D721Med (cell line): ENCODE measurements at regions not wholly inside any gene's neighbourhood (a gene's known extent, or its start where the extent isn't known, plus 50 kb on each side); places are given as distances from the start of the nearest gene placed in this dataset.

ENCODE experiments used
- DNase-seq: peaks from one replicate; pipeline ENCODE4 v3.0.0; 2011; ENCODE audit warnings: low spot score; ENCODE audit not compliant: insufficient read length
- FAIRE-seq: peaks from 2 replicates; lab custom pipeline; 2011; peaks lifted over from hg19 to GRCh38; lab: Jason Lieb, UNC
- TF ChIP-seq, protein P1 (sequence below): IDR thresholded peaks from 2 replicates; pipeline ENCODE4 v1.5.1; 2012; ENCODE audit warnings: mild to moderate bottlenecking, control low read depth; ENCODE audit not compliant: insufficient read depth; ENCODE audit errors: missing control alignments

DNA sequence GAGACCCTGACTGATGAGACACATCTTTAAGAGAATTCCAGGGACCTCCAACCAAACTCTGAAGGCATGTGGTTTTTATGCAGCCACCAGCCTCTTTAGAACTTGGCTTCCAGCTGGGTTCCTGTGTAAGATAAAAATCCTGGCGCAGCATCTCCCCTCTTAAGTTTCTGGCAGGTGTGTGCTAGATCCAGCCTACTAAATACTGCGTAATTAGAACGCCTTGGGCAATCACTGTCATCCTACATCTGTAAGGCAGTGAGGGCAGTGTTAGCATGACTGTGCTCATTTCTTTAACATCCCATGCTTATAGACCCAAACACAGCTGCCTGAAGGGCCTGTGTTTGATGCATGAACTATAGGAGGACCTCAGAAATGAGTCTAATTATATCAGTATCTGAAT is 173.5 kb upstream of the OBI1 start:
- TF ChIP-seq, protein P1, sequence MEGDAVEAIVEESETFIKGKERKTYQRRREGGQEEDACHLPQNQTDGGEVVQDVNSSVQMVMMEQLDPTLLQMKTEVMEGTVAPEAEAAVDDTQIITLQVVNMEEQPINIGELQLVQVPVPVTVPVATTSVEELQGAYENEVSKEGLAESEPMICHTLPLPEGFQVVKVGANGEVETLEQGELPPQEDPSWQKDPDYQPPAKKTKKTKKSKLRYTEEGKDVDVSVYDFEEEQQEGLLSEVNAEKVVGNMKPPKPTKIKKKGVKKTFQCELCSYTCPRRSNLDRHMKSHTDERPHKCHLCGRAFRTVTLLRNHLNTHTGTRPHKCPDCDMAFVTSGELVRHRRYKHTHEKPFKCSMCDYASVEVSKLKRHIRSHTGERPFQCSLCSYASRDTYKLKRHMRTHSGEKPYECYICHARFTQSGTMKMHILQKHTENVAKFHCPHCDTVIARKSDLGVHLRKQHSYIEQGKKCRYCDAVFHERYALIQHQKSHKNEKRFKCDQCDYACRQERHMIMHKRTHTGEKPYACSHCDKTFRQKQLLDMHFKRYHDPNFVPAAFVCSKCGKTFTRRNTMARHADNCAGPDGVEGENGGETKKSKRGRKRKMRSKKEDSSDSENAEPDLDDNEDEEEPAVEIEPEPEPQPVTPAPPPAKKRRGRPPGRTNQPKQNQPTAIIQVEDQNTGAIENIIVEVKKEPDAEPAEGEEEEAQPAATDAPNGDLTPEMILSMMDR = no peak
- no peak for FAIRE-seq

GRCh38 chr13:78830508-78830907 is 171.6 kb upstream of the OBI1 start:
- DNase-seq (no peak), FAIRE-seq (no peak)
- TF ChIP-seq, protein P1 = no peak

More for the DNA sequence above, 173.5 kb upstream of the OBI1 start:
- DNase-seq = no peak

- TF ChIP-seq, protein P1 = no peak
Observed at GRCh38 chr13:78829821-78830220, 170.9 kb upstream of the OBI1 start.

DNA sequence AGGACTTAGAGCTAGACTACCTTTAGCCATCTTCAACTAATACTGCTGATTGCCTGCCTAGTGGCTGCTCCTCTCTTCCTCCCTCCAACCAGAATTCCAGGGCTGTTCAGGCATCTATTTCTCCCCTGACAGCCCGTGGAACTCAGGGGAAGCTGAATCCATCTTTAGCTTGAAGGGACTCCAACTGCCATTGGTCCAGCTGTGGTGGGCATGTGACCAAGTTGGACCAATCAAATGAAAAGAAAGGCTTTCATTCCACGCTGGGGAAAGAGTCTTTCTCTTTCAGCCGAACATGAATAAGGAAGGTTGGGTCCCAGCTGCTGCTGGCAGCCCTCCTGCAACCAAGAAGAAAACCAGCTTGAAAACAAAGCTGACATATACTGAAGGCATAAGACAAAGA is 168.5 kb upstream of the OBI1 start:
- TF ChIP-seq, protein P1 = no peak
- FAIRE-seq (no peak), DNase-seq (no peak)

More at GRCh38 chr13:78829821-78830220, 170.9 kb upstream of the OBI1 start:
- no peak for DNase-seq
- no peak for FAIRE-seq

DNA sequence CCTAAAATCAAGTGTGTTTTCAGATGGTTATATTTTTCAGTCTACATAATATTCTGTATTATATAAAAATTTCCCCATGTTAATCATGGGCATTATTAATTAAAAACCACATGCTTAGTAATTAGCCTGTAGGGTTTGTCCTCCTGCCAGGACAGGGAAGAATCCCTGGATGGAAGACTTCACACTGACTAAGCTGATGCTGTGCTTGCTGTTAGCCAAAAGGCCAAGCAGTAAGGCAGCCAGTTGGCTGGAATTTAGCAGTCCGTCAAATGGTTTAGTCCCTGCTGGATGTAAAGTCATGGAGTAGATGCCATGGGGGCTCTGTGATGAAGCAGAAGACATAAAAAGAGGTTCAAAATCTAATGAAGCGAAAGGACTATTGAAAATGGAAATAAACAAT is 168.0 kb upstream of the OBI1 start:
- TF ChIP-seq, protein P1 = no peak
- FAIRE-seq = no peak

GRCh38 chr13:78826312-78826711 is 167.4 kb upstream of the OBI1 start:
- TF ChIP-seq, protein P1 = no peak
- DNase-seq (no peak), FAIRE-seq (no peak)

More for the DNA sequence above, 168.0 kb upstream of the OBI1 start:
- DNase-seq = no peak

GRCh38 chr13:78820541-78820940 is 161.6 kb upstream of the OBI1 start:
- TF ChIP-seq, protein P1 = no peak
- no peak for DNase-seq
- no peak for FAIRE-seq
